DND-41 (cell line): ENCODE measurements at regions not wholly inside any gene's neighbourhood (a gene's known extent, or its start where the extent isn't known, plus 50 kb on each side); places are given as distances from the start of the nearest gene placed in this dataset.

Experiments
- EZH2 ChIP-seq: IDR thresholded peaks from 3 replicates; pipeline ENCODE4 v1.6.1; 2012; ENCODE audit warnings: borderline replicate concordance, low read depth, mild to moderate bottlenecking, moderate library complexity, low read length, inconsistent platforms; ENCODE audit not compliant: severe bottlenecking
- TF ChIP-seq, protein P1 (sequence below): IDR thresholded peaks from 2 replicates; pipeline ENCODE4 v1.5.1; 2012; ENCODE audit warnings: borderline replicate concordance, low read length, moderate library complexity, mild to moderate bottlenecking; ENCODE audit not compliant: poor library complexity, severe bottlenecking; ENCODE audit errors: extremely low read depth

- TF ChIP-seq EZH2 = no peak
- TF ChIP-seq, protein P1, sequence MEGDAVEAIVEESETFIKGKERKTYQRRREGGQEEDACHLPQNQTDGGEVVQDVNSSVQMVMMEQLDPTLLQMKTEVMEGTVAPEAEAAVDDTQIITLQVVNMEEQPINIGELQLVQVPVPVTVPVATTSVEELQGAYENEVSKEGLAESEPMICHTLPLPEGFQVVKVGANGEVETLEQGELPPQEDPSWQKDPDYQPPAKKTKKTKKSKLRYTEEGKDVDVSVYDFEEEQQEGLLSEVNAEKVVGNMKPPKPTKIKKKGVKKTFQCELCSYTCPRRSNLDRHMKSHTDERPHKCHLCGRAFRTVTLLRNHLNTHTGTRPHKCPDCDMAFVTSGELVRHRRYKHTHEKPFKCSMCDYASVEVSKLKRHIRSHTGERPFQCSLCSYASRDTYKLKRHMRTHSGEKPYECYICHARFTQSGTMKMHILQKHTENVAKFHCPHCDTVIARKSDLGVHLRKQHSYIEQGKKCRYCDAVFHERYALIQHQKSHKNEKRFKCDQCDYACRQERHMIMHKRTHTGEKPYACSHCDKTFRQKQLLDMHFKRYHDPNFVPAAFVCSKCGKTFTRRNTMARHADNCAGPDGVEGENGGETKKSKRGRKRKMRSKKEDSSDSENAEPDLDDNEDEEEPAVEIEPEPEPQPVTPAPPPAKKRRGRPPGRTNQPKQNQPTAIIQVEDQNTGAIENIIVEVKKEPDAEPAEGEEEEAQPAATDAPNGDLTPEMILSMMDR = no peak
These were observed 196.5 kb upstream of the THUMPD2 start for GRCh38 chr2:39975476-39976020.
